ENCODE measurements at regions not wholly inside any gene's neighbourhood (a gene's known extent, or its start where the extent isn't known, plus 50 kb on each side); places are given as distances from the start of the nearest gene placed in this dataset.

DNA sequence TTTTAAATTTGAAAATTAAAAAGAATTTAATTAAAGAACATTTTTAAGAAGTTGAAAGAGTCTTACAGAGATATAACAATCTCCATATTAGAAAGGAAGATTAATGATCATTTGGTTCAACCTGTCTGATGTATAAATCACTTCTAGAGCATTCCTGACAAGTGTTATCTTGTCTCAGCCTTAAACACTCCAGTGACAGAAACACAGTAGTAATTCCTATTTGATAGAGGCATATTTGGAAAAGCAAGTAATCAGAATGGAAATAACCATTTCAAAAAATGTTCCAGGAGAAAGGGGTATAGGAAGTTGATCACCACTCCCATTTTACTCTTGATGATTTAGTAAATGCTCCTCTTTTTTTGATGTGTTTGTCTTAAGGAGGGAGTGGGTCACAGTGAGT, 213.1 kb upstream of the FAM3C start:
- TF ChIP-seq CTCF (IDR thresholded peaks at IDR 0.05) = no peak
- TF ChIP-seq EZH2phosphoT487 (IDR thresholded peaks at IDR 0.05) = no peak
- TF ChIP-seq EZH2 (IDR thresholded peaks at IDR 0.05) = no peak

Measured in neural progenitor cell (in vitro differentiated cells).